ENCODE measurements at regions not wholly inside any gene's neighbourhood (a gene's known extent, or its start where the extent isn't known, plus 50 kb on each side); places are given as distances from the start of the nearest gene placed in this dataset.

- no peak for DNase-seq
- H3K9me3 ChIP-seq (ENCODE audit: insufficient read depth, low read length, severe bottlenecking): no peaks in the 10 kb centered on the region
- H3K27me3 ChIP-seq (ENCODE audit: insufficient read depth, low read length, poor library complexity): no peaks in the 10 kb centered on the region
- H3K4me2 ChIP-seq (ENCODE audit: insufficient read depth, low read length): no peak overlapping the region
- no peaks in the 10 kb centered on the region for H4K20me1 ChIP-seq (ENCODE audit: insufficient read depth, low read length)
- ATAC-seq (ENCODE audit: insufficient read depth, low read depth): no peak
- H3K4me3 ChIP-seq (ENCODE audit: low read depth in 1 of 2, low read length in 2 of 2): no peak overlapping the region
- H3K36me3 ChIP-seq (ENCODE audit: insufficient read depth, low read length): no peaks in the 10 kb centered on the region
- no peaks in the 10 kb centered on the region for H3K4me1 ChIP-seq (ENCODE audit: insufficient read depth, low read length)
- H3K79me2 ChIP-seq (ENCODE audit: insufficient read depth, low read length): no peaks in the 10 kb centered on the region
- TF ChIP-seq EZH2 (IDR thresholded peaks at IDR 0.05; ENCODE audit: borderline replicate concordance, low read depth, low read length, severe bottlenecking): no peak
- H3K9ac ChIP-seq (ENCODE audit: low read depth, low read length): no peak overlapping the region
- no peak overlapping the region for H2AFZ ChIP-seq (ENCODE audit: low read depth, low read length)
- H3K27ac ChIP-seq (ENCODE audit: low read length): no peak overlapping the region
These were observed 94.2 kb upstream of the NDUFV2 start for GRCh38 chr18:9008200-9008708.

GRCh38 chr18:9008709-9009635 lies 93.5 kb upstream of the NDUFV2 start:
- no peak overlapping the region for H3K27ac ChIP-seq (ENCODE audit: low read length)
- ATAC-seq (ENCODE audit: insufficient read depth, low read depth) (no peak), DNase-seq (no peak)
- H3K9ac ChIP-seq (ENCODE audit: low read depth, low read length): no peak overlapping the region
- no peaks in the 10 kb centered on the region for H3K79me2 ChIP-seq (ENCODE audit: insufficient read depth, low read length)
- H4K20me1 ChIP-seq (ENCODE audit: insufficient read depth, low read length): no peaks in the 10 kb centered on the region
- H3K9me3 ChIP-seq (ENCODE audit: insufficient read depth, low read length, severe bottlenecking): no peaks in the 10 kb centered on the region
- no peak overlapping the region for H2AFZ ChIP-seq (ENCODE audit: low read depth, low read length)
- TF ChIP-seq CTCF (IDR thresholded peaks at IDR 0.05; ENCODE audit: borderline replicate concordance, extremely low read depth, low read length, poor library complexity, severe bottlenecking) (no peak), EZH2 (IDR thresholded peaks at IDR 0.05; ENCODE audit: borderline replicate concordance, low read depth, low read length, severe bottlenecking) (no peak)
- H3K36me3 ChIP-seq (ENCODE audit: insufficient read depth, low read length): no peaks in the 10 kb centered on the region
- H3K27me3 ChIP-seq (ENCODE audit: insufficient read depth, low read length, poor library complexity): no peaks in the 10 kb centered on the region
- H3K4me3 ChIP-seq (ENCODE audit: low read depth in 1 of 2, low read length in 2 of 2): no peak overlapping the region
- H3K4me2 ChIP-seq (ENCODE audit: insufficient read depth, low read length): no peak overlapping the region
- no peaks in the 10 kb centered on the region for H3K4me1 ChIP-seq (ENCODE audit: insufficient read depth, low read length)

GRCh38 chr18:9009703-9010488 lies 92.6 kb upstream of the NDUFV2 start:
- no peak overlapping the region for H3K27ac ChIP-seq (ENCODE audit: low read length)
- no peak overlapping the region for H3K4me2 ChIP-seq (ENCODE audit: insufficient read depth, low read length)
- no peaks in the 10 kb centered on the region for H3K36me3 ChIP-seq (ENCODE audit: insufficient read depth, low read length)
- no peaks in the 10 kb centered on the region for H4K20me1 ChIP-seq (ENCODE audit: insufficient read depth, low read length)
- H2AFZ ChIP-seq (ENCODE audit: low read depth, low read length): no peak overlapping the region
- H3K79me2 ChIP-seq (ENCODE audit: insufficient read depth, low read length): no peaks in the 10 kb centered on the region
- no peaks in the 10 kb centered on the region for H3K4me1 ChIP-seq (ENCODE audit: insufficient read depth, low read length)
- no peak for ATAC-seq (ENCODE audit: insufficient read depth, low read depth)
- H3K4me3 ChIP-seq (ENCODE audit: low read depth in 1 of 2, low read length in 2 of 2): no peak overlapping the region
- DNase-seq: no peak
- no peak for TF ChIP-seq CTCF (IDR thresholded peaks at IDR 0.05; ENCODE audit: borderline replicate concordance, extremely low read depth, low read length, poor library complexity, severe bottlenecking)
- TF ChIP-seq EZH2 (IDR thresholded peaks at IDR 0.05; ENCODE audit: borderline replicate concordance, low read depth, low read length, severe bottlenecking): no peak
- H3K27me3 ChIP-seq (ENCODE audit: insufficient read depth, low read length, poor library complexity): no peaks in the 10 kb centered on the region
- H3K9ac ChIP-seq (ENCODE audit: low read depth, low read length): no peak overlapping the region
- no peaks in the 10 kb centered on the region for H3K9me3 ChIP-seq (ENCODE audit: insufficient read depth, low read length, severe bottlenecking)

- ATAC-seq (ENCODE audit: insufficient read depth, low read depth): no peak
- no peaks in the 10 kb centered on the region for H3K4me1 ChIP-seq (ENCODE audit: insufficient read depth, low read length)
These were observed 91.1 kb upstream of the NDUFV2 start for GRCh38 chr18:9011431-9011830.

More at GRCh38 chr18:9011431-9011830, 91.1 kb upstream of the NDUFV2 start:
- no peak overlapping the region for H3K9ac ChIP-seq (ENCODE audit: low read depth, low read length)
- H4K20me1 ChIP-seq (ENCODE audit: insufficient read depth, low read length): no peaks in the 10 kb centered on the region
- H3K4me2 ChIP-seq (ENCODE audit: insufficient read depth, low read length): no peak overlapping the region
- no peak overlapping the region for H3K27ac ChIP-seq (ENCODE audit: low read length)
- H3K4me3 ChIP-seq (ENCODE audit: low read depth in 1 of 2, low read length in 2 of 2): no peak overlapping the region
- no peak overlapping the region for H2AFZ ChIP-seq (ENCODE audit: low read depth, low read length)
- H3K9me3 ChIP-seq (ENCODE audit: insufficient read depth, low read length, severe bottlenecking): no peaks in the 10 kb centered on the region
- DNase-seq: no peak
- no peaks in the 10 kb centered on the region for H3K27me3 ChIP-seq (ENCODE audit: insufficient read depth, low read length, poor library complexity)
- H3K36me3 ChIP-seq (ENCODE audit: insufficient read depth, low read length): no peaks in the 10 kb centered on the region
- H3K79me2 ChIP-seq (ENCODE audit: insufficient read depth, low read length): no peaks in the 10 kb centered on the region
- TF ChIP-seq EZH2 (IDR thresholded peaks at IDR 0.05; ENCODE audit: borderline replicate concordance, low read depth, low read length, severe bottlenecking) (no peak), CTCF (IDR thresholded peaks at IDR 0.05; ENCODE audit: borderline replicate concordance, extremely low read depth, low read length, poor library complexity, severe bottlenecking) (no peak)

Data from DND-41 (cell line).